ENCODE measurements at regions not wholly inside any gene's neighbourhood (a gene's known extent, or its start where the extent isn't known, plus 50 kb on each side); places are given as distances from the start of the nearest gene placed in this dataset.
A peak's percentile ranks its signal among the peaks of the same experiment; 100 is the strongest.

DNA sequence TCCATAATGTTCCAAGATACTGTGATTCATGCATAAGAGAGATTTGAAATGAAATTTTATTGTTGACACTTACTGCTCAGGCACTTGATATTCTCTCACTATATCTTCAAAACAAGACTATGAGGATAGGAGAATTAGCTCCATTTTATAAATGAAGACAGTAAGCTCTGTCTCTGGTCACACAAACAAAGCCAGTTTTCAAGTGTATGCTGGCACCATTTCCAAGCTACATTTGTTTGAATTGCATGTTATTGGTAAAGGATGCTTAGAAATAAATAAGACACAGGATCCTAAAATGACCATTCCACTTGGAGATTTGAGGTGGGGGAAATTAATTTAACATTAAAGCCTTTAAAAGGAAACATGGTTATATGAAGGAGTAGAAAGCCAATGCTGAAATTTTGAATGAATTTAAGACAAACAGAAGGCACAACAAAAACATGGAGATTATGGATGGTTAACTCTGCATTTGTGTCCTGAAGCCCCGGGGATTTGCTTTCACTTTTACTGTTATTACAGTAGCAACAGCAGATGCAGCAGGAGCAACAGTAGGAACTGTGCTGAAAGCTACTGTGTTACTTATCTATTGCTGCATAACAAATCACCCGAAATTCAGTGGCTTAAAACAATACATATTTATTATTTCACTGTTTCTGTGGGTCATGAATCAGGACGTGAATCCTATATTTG, 79.7 kb upstream of the ASTN2 start:
- no peak for DNase-seq (ENCODE audit: low read depth in 1 of 2, low spot score in 1 of 2)
- in situ Hi-C loops (cut with HindIII; ENCODE audit: low pct_unique_long_range_greater_than_20kb, low sequenced_read_pairs) = no loop called here
- no peak for TF ChIP-seq JUND (IDR thresholded peaks at IDR 0.05; ENCODE audit: low read depth)

DNA sequence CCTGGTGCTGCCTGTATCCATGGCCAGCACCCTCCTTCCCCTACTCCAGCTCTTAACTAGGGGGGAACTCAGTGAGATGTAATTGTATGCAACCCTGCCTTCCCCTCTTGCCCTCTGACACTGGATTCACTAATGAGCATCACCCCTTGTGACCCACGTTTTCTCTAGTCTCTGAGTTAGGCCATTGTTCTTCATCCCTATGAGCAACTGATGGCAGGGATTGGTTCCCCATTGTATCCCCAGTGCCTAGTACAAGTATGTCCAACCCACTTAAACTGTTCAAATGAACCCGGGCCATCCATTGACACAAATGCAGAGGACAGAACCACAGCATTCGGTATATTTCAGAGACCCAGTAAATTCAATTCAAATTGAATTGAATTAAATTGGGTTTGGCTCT, 77.6 kb upstream of the ASTN2 start:
- TF ChIP-seq JUND (IDR thresholded peaks at IDR 0.05; ENCODE audit: low read depth) = no peak
- DNase-seq (ENCODE audit: low read depth in 1 of 2, low spot score in 1 of 2) = no peak
- in situ Hi-C loops (cut with HindIII; ENCODE audit: low pct_unique_long_range_greater_than_20kb, low sequenced_read_pairs) = no loop called here

- in situ Hi-C loops (cut with HindIII; ENCODE audit: low pct_unique_long_range_greater_than_20kb, low sequenced_read_pairs) = no loop called here
- peak in 1 of 2 experiments; percentile 11 for DNase-seq (ENCODE audit: low read depth in 1 of 2, low spot score in 1 of 2)
- no peak for TF ChIP-seq JUND (IDR thresholded peaks at IDR 0.05; ENCODE audit: low read depth)
Measured at GRCh38 chr9:117491491-117491890, 76.6 kb upstream of the ASTN2 start.

DNA sequence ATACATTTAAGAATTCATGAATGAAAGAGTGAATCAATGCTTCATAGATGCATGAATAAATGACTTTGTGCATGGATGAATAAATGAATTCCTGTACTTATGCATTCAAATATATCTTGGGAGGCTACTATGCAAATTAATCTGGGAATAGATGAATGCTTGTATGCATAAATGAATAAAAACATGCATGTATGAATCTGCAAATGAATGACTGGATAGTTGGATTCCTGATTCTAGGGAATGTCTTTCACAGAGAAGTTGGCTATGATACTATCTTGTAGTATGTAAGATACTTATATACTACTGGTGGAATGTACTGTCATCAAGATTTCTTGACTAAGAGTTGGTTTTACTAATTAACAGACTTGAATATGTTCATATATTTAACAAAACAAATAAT, 75.3 kb upstream of the ASTN2 start:
- no peak for TF ChIP-seq JUND (IDR thresholded peaks at IDR 0.05; ENCODE audit: low read depth)
- no peak for DNase-seq (ENCODE audit: low read depth in 1 of 2, low spot score in 1 of 2)
- in situ Hi-C loops (cut with HindIII; ENCODE audit: low pct_unique_long_range_greater_than_20kb, low sequenced_read_pairs) = no loop called here

GRCh38 chr9:117488659-117489058, 73.8 kb upstream of the ASTN2 start:
- DNase-seq (ENCODE audit: low read depth in 1 of 2, low spot score in 1 of 2) = no peak
- in situ Hi-C loops (cut with HindIII; ENCODE audit: low pct_unique_long_range_greater_than_20kb, low sequenced_read_pairs) = no loop called here
- no peak for TF ChIP-seq JUND (IDR thresholded peaks at IDR 0.05; ENCODE audit: low read depth)

DNA sequence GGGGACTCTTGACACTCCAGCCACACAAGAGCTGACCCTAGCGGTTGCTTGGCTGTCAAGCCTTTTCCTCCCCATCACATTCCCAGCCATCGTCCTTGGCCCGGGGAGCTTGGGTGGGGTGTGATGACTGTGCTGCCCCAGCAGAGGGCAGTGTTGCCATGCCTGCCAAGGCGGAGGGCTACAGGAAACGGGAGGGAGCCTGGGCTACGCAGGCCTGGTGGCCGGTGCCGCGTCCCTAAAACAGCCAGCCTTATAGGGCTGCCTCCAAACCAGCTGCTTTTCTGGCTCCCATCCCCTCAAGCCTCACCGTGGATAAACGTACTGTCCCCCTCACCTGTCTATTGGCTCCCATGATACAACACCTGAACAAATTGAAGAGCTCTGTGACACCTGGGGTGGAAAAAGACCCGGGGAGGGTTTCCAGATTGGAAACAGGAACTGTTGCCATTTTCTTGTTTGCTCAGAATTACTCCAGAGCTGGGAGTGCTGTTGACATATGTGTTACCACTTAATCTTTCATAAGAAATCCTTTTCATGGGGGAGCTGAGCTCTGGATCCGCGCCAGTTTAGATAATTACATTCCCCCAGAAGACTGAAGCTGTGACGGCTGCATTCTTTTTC, 72.8 kb upstream of the ASTN2 start:
- no peak for TF ChIP-seq JUND (IDR thresholded peaks at IDR 0.05; ENCODE audit: low read depth)
- in situ Hi-C loops (cut with HindIII; ENCODE audit: low pct_unique_long_range_greater_than_20kb, low sequenced_read_pairs) = no loop called here

DNA sequence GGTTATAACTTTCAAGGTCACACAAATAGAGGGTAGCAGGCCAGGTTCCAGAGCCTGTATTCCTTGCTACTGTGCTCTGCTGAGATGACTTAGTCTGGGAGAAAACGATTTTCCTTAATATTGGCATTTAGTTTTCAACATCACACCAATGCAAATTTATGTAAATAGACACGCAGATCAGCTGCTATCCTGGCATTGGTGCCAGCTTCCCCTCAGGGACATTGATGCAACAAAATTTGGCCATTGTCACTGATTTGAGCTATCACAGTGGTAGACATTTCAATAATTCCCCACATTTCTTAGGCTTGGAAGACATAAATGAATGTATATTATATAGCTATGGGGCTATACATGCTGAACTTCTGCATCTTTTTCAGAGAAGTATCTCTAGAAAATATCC, 71.6 kb upstream of the ASTN2 start:
- no peak for DNase-seq (ENCODE audit: low read depth in 1 of 2, low spot score in 1 of 2)
- in situ Hi-C loops (cut with HindIII; ENCODE audit: low pct_unique_long_range_greater_than_20kb, low sequenced_read_pairs) = no loop called here
- TF ChIP-seq JUND (IDR thresholded peaks at IDR 0.05; ENCODE audit: low read depth) = no peak

More for the DNA sequence above, 72.8 kb upstream of the ASTN2 start:
- DNase-seq (ENCODE audit: low read depth in 1 of 2, low spot score in 1 of 2) = peak; percentile 63 to 80

GRCh38 chr9:117485176-117485575, 70.3 kb upstream of the ASTN2 start:
- no peak for TF ChIP-seq JUND (IDR thresholded peaks at IDR 0.05; ENCODE audit: low read depth)
- in situ Hi-C loops (cut with HindIII; ENCODE audit: low pct_unique_long_range_greater_than_20kb, low sequenced_read_pairs) = no loop called here
- no peak for DNase-seq (ENCODE audit: low read depth in 1 of 2, low spot score in 1 of 2)

GRCh38 chr9:117480729-117481128, 65.9 kb upstream of the ASTN2 start:
- TF ChIP-seq JUND (IDR thresholded peaks at IDR 0.05; ENCODE audit: low read depth) = no peak
- DNase-seq (ENCODE audit: low read depth in 1 of 2, low spot score in 1 of 2) = no peak
- in situ Hi-C loops (cut with HindIII; ENCODE audit: low pct_unique_long_range_greater_than_20kb, low sequenced_read_pairs) = no loop called here

DNA sequence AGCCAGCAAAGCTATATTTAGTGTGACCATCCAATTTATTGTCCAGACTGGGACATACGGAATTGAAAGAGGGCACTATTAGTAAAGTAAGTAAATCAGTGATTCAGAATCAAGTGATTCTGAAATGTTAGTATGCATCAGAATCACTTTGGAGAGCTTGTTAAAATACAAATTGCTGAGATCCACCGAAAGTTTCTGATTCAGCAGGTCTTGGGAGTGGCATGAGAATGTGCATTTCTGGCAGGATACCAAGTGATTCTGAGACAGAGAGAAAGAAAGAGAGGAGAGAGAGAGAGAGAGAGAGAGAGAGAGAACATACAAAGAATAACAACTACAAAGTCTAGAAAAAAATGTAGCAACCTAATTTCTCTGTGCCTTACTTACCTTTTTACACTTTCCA, 65.4 kb upstream of the ASTN2 start:
- in situ Hi-C loops (cut with HindIII; ENCODE audit: low pct_unique_long_range_greater_than_20kb, low sequenced_read_pairs) = no loop called here
- no peak for TF ChIP-seq JUND (IDR thresholded peaks at IDR 0.05; ENCODE audit: low read depth)

DNA sequence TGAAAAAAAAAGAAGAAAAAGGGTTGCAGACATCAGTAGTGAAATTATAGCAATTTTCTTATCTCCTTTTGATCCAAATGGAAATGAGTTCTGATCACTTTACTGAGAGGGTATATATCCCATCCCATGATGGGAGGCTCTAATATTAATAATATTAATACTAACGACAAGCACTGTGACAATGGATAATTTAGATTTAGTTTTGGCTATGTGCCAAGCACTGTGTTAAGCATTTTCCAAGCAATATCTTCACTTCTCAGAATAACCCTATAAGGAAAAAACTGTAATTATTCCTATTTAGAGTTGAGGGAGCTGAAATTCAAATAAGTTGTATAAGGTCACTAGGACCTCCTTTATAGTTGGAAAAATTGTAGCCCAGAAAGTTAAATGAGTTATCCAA, 58.4 kb upstream of the ASTN2 start:
- DNase-seq (ENCODE audit: low read depth in 1 of 2, low spot score in 1 of 2) = no peak
- in situ Hi-C loops (cut with HindIII; ENCODE audit: low pct_unique_long_range_greater_than_20kb, low sequenced_read_pairs) = no loop called here
- TF ChIP-seq JUND (IDR thresholded peaks at IDR 0.05; ENCODE audit: low read depth) = no peak

More for the DNA sequence above, 65.4 kb upstream of the ASTN2 start:
- DNase-seq (ENCODE audit: low read depth in 1 of 2, low spot score in 1 of 2) = no peak

- in situ Hi-C loops (cut with HindIII; ENCODE audit: low pct_unique_long_range_greater_than_20kb, low sequenced_read_pairs) = no loop called here
- no peak for DNase-seq (ENCODE audit: low read depth in 1 of 2, low spot score in 1 of 2)
- TF ChIP-seq JUND (IDR thresholded peaks at IDR 0.05; ENCODE audit: low read depth) = no peak
Measured at GRCh38 chr9:117470902-117471301, 56.0 kb upstream of the ASTN2 start.

DNA sequence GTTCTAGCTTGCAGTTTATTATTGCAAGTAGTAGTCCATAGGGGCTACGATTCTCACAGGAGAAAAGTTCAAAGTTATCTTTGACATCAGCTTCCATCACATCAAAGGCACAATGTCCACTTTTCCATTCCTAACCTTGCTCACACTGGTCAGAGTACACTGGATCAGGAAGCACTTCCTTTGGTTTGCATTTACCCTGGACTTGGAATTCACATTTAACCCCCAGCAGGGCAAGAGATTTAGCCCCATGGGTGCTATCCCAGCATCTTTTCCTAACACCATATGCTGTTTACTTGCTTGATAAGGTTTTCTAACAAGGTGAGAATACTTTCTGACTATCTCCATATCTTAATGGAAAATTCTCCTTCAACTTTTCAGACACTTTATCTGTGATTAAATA, 55.6 kb upstream of the ASTN2 start:
- no peak for DNase-seq (ENCODE audit: low read depth in 1 of 2, low spot score in 1 of 2)
- no peak for TF ChIP-seq JUND (IDR thresholded peaks at IDR 0.05; ENCODE audit: low read depth)
- in situ Hi-C loops (cut with HindIII; ENCODE audit: low pct_unique_long_range_greater_than_20kb, low sequenced_read_pairs) = no loop called here

DNA sequence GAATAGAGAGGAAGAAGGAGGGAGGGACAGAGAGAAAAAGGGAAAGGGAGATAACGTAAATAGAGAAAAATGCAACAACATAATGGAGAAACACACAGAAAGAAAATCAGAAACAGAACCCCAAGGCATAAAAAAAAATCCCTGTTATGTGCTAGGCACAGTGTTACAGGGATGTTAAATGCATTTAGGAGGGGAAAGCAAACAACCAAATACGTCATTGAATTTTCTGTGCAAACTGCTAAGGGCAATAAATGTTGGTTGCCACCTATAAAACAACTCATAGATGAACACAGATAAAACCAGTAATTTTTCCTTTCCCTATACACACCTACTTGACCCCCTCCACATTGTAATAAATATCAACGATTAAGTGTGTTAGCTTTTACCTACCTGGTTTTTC, 51.3 kb upstream of the ASTN2 start:
- in situ Hi-C loops (cut with HindIII; ENCODE audit: low pct_unique_long_range_greater_than_20kb, low sequenced_read_pairs) = no loop called here
- peak; percentile 23 to 35 for DNase-seq (ENCODE audit: low read depth in 1 of 2, low spot score in 1 of 2)
- peak; percentile 42; the same call in 1 of the 2 replicates for TF ChIP-seq JUND (IDR thresholded peaks at IDR 0.05; ENCODE audit: low read depth)

All from T47D (cell line).